Sigmoid colon (tissue), 6 donors: ENCODE measurements at regions not wholly inside any gene's neighbourhood (a gene's known extent, or its start where the extent isn't known, plus 50 kb on each side); places are given as distances from the start of the nearest gene placed in this dataset.

ENCODE experiments used
- DNase-seq: peaks from one replicate; pipeline ENCODE4 v3.0.0-alpha.2; 2019
- H3K27ac ChIP-seq, 4 donors: fragments of 200-600 bp; sonication (generic); one replicate each; pipeline ENCODE4 v1.5.1; 2016 to 2019; ENCODE audit warnings: mild to moderate bottlenecking in 1 of 4
- H3K27me3 ChIP-seq, 3 donors: fragments of 200-600 bp; sonication (generic); one replicate each; pipeline ENCODE4 v1.5.1; 2019; ENCODE audit warnings: mild to moderate bottlenecking in 1 of 3
- H3K36me3 ChIP-seq, 4 donors: fragments of 200-600 bp; sonication (generic); one replicate each; pipeline ENCODE4 v1.5.1; 2016 to 2019
- H3K4me1 ChIP-seq, 4 donors: fragments of 200-600 bp; sonication (generic); one replicate each; pipeline ENCODE4 v1.5.1; 2017 to 2019
- H3K4me3 ChIP-seq, 4 donors: fragments of 200-600 bp; sonication (generic); one replicate each; pipeline ENCODE4 v1.5.1; 2017 to 2019; ENCODE audit warnings: mild to moderate bottlenecking in 2 of 4, moderate library complexity in 1 of 4
- H3K9me3 ChIP-seq, 4 donors: fragments of 200-600 bp in 3 of 4; sonication (generic) in 3 of 4; one replicate each; pipeline versions ENCODE4 v1.5.1 to v1.6.1; 2013 to 2019
- CTCF ChIP-seq, 4 experiments: fragments of 450-650 bp in 3 of 4; fragments of 200-600 bp in 1 of 4; IDR thresholded peaks; one replicate each; pipeline ENCODE4 v1.5.1; 2016 to 2019; ENCODE audit warnings: antibody characterized with exemption in 4 of 4, mild to moderate bottlenecking in 3 of 4, moderate library complexity in 2 of 4
- EP300 ChIP-seq, 4 donors: sonication (generic); formaldehyde crosslinking; IDR thresholded peaks; one replicate each; pipeline ENCODE4 v1.6.1; 2017; ENCODE audit warnings: antibody characterized with exemption in 4 of 4
- POLR2A ChIP-seq, 2 donors: fragments of 450-650 bp; IDR thresholded peaks; one replicate each; pipeline ENCODE4 v1.6.1; 2016; ENCODE audit warnings: antibody characterized with exemption in 2 of 2, mild to moderate bottlenecking in 2 of 2, moderate library complexity in 2 of 2
- POLR2AphosphoS5 ChIP-seq, 4 donors: sonication (generic); formaldehyde crosslinking; IDR thresholded peaks; one replicate each; pipeline ENCODE4 v1.6.1; 2017; ENCODE audit warnings: antibody characterized with exemption in 4 of 4
- WGBS, 2 donors: extraction: QIAGEN DNeasy Blood & Tissue Kit; methylation state at CpG; one replicate each; pipeline ENCODE4 v1.1.7; 2013; 5-methylcytosine and 5-hydroxymethylcytosine counted together
- intact Hi-C: fragments of 100-400 bp; cut with DNase I; formaldehyde crosslinking; loops from one replicate; pipeline ENCODE4 v1.15.1; 2023
- donor health status: healthy with polysubstance abuse.
- donor health status: healthy.

DNA sequence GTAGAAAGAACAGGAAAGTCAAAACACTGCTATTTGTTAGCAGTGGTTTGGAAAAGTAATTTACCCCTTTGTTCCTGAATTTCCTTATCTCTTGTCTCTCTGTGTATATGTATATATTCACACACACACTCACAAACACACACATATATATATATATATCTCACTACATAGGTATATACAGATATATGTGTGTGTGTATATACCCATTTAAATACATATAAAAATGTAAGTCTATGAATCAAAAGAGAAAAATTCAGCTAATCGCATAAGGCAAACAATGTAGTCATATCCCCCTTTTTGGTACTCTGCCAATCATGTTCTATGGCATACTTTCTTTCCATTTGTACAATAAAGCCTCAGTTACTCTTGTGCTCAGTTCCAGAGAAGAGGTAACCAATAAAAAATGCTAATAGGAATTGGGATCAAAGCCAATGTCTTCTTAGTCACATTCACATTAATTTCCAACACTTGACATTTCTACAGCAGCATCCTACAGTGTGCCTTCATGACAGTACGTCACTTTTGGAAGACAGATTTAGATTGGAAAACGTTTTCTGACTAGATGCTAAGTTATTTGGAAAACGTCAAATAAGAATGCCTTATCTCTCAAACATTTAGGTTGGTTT lies 94.6 kb downstream of the MC4R start:
- H3K27ac ChIP-seq = no peak overlapping the region

GRCh38 chr18:60267391-60268058 lies 105.0 kb downstream of the MC4R start:
- WGBS, 2 donors = 78 to 83% methylated on average over 4 of the region's 4 CpGs
- Histone ChIP-seq H3K4me3 (no peak overlapping the region), H3K4me1 (no peaks in the 10 kb centered on the region), H3K36me3 (no peaks in the 10 kb centered on the region), H3K27ac (no peak overlapping the region), H3K9me3 (no peaks in the 10 kb centered on the region), H3K27me3 (no peaks in the 10 kb centered on the region)
- no peak for DNase-seq
- no peak for TF ChIP-seq POLR2AphosphoS5 (IDR thresholded peaks at IDR 0.05)
- no peak for TF ChIP-seq CTCF (IDR thresholded peaks at IDR 0.05)
- TF ChIP-seq EP300 (IDR thresholded peaks at IDR 0.05) = no peak
- no peak for TF ChIP-seq POLR2A (IDR thresholded peaks at IDR 0.05)
- intact Hi-C loops = no loop called here

More for the DNA sequence above, 94.6 kb downstream of the MC4R start:
- no peaks in the 10 kb centered on the region for H3K36me3 ChIP-seq
- 71 to 73% methylated on average over 4 of the region's 4 CpGs for WGBS, 2 donors
- H3K27me3 ChIP-seq = no peaks in the 10 kb centered on the region
- intact Hi-C loops = no loop called here
- H3K4me1 ChIP-seq = no peaks in the 10 kb centered on the region
- H3K4me3 ChIP-seq = no peak overlapping the region
- TF ChIP-seq EP300 (IDR thresholded peaks at IDR 0.05) = no peak
- no peak for TF ChIP-seq POLR2A (IDR thresholded peaks at IDR 0.05)
- no peak for TF ChIP-seq POLR2AphosphoS5 (IDR thresholded peaks at IDR 0.05)
- TF ChIP-seq CTCF (IDR thresholded peaks at IDR 0.05) = no peak
- DNase-seq = no peak
- H3K9me3 ChIP-seq = peaks cover 0 to 4% (median 0%) of the 10 kb centered on the region in 4 donors

DNA sequence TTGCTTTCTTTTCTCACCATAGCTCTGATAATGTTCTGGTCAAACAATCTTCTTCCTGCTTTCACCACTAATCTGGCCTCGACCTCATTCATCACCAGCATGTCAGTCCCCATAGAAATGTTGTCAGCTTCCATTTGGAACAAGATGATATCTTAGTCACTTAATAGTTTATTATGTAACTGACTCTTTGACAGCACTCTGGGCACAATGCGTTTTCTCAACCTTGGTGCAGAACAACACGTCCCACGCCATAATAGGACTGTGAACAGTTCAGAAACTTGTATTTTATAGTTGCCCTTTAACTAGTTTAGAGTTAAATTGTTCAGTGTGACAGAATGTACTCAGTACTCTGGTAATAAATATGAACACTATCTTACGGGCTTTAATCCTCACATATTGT lies 106.0 kb downstream of the MC4R start:
- Histone ChIP-seq H3K4me1 (no peaks in the 10 kb centered on the region), H3K27me3 (no peaks in the 10 kb centered on the region), H3K4me3 (no peak overlapping the region), H3K36me3 (no peaks in the 10 kb centered on the region), H3K27ac (no peak overlapping the region), H3K9me3 (no peaks in the 10 kb centered on the region)
- DNase-seq = no peak
- intact Hi-C loops = no loop called here
- WGBS, 2 donors = 62 to 73% methylated on average over 5 of the region's 5 CpGs
- no peak for TF ChIP-seq POLR2A (IDR thresholded peaks at IDR 0.05)
- TF ChIP-seq EP300 (IDR thresholded peaks at IDR 0.05) = no peak
- TF ChIP-seq CTCF (IDR thresholded peaks at IDR 0.05) = no peak
- TF ChIP-seq POLR2AphosphoS5 (IDR thresholded peaks at IDR 0.05) = no peak

DNA sequence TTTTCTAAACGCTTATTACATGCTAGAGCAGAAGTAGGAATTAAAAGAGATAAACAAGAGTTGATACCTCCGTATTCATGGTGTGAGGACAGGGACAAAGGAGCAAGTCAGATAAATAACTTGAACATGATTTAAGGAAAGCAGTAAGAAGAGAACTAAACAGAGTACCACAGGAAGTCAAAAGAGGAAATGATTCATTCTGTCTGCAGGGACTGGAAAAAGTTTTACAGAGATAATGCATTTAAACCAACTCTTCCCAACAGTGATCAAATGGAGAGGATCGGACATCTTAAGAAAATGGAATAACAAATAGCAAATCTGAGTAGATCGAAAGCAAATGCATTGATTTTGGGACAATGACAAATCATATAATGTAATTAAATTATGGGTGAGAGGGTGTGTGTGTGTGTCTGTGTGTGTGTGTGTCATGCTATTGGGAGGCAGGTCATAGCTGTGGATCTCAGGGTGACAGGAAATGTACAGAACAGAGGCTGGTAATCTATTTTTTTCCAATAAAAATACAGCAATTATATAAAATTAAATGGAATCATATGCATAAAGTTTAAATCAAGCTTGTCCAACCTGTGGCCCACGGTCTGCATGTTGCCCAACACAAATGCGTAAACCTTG lies 113.4 kb downstream of the MC4R start:
- no peak for TF ChIP-seq EP300 (IDR thresholded peaks at IDR 0.05)
- no peak for TF ChIP-seq CTCF (IDR thresholded peaks at IDR 0.05)
- no peak for TF ChIP-seq POLR2AphosphoS5 (IDR thresholded peaks at IDR 0.05)
- TF ChIP-seq POLR2A (IDR thresholded peaks at IDR 0.05) = no peak
- Histone ChIP-seq H3K27me3 (no peaks in the 10 kb centered on the region), H3K9me3 (peaks cover 0 to 2% (median 0%) of the 10 kb centered on the region in 4 donors), H3K4me1 (no peaks in the 10 kb centered on the region), H3K36me3 (no peaks in the 10 kb centered on the region), H3K27ac (no peak overlapping the region), H3K4me3 (no peak overlapping the region)
- intact Hi-C loops = no loop called here
- no peak for DNase-seq
- WGBS, 2 donors = 81 to 85% methylated on average over 6 of the region's 6 CpGs
